SK-N-MC (cell line): ENCODE measurements at regions not wholly inside any gene's neighbourhood (a gene's known extent, or its start where the extent isn't known, plus 50 kb on each side); places are given as distances from the start of the nearest gene placed in this dataset.

ENCODE experiments used
- EZH2 ChIP-seq: fragments of 200-600 bp; sonication (generic); IDR thresholded peaks from one replicate; pipeline ENCODE4 v1.6.1; 2017; ENCODE audit warnings: antibody characterized with exemption
- FOXP2 ChIP-seq: optimal IDR thresholded peaks from 2 replicates; pipeline ENCODE3; 2011; ENCODE audit warnings: mild to moderate bottlenecking, moderate library complexity; ENCODE audit not compliant: insufficient read depth; ENCODE audit errors: extremely low read length, control extremely low read depth
- POLR2AphosphoS5 ChIP-seq: IDR thresholded peaks from 2 replicates; pipeline ENCODE4 v1.6.1; 2012; ENCODE audit warnings: mild to moderate bottlenecking, low read depth, low read length, borderline replicate concordance

GRCh38 chr12:28802706-28803438, 346.2 kb upstream of the FAR2 start:
- TF ChIP-seq POLR2AphosphoS5 (no peak), EZH2 (no peak), FOXP2 (no peak)
